ENCODE measurements at regions not wholly inside any gene's neighbourhood (a gene's known extent, or its start where the extent isn't known, plus 50 kb on each side); places are given as distances from the start of the nearest gene placed in this dataset.
"Not testable (repeated sequence)": the region's sequence is repeated elsewhere in the genome, so short reads cannot be mapped to it uniquely, and the experiment has no call there.

DNA sequence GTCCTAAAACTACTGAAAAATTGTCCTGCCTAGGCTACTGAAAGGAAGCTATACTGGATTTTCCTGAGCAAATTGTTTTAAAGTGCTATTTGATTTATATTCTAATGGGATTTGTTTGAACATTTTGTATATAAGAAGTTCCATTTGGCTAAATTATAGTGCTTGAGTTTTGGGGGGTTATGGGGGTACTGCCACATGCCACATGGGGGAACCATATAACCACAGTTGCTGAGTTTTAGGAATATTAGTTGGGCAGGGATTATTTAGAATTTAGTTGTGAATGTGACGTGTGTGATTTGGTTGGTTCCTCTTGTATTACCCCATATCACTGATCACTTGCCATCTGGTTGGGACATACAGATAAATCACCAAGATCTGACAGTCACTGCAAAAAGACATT, 224.5 kb upstream of the TAPT1 start:
- DNase-seq (ENCODE audit: extremely low read depth, low read depth) = no peak

DNA sequence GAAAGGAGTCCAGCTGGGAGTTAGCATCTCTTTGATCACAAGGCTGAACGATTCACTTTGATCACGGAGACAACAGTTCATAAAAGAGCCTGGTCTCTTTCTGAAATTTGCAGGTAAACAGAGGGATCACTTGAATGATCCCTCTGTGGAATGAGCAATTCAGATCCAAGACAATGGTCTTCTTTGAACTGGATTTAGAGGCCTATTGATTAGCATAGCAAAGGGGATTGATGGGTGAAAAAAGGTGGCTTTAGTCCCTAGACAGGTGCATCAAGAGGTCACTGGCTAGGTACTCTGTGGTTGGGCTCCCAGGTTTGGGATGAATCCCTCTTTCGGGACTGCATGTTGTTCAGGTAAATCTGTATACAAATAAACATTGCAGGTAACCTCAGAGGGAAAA, 223.8 kb upstream of the TAPT1 start:
- no peak for DNase-seq (ENCODE audit: extremely low read depth, low read depth)

DNA sequence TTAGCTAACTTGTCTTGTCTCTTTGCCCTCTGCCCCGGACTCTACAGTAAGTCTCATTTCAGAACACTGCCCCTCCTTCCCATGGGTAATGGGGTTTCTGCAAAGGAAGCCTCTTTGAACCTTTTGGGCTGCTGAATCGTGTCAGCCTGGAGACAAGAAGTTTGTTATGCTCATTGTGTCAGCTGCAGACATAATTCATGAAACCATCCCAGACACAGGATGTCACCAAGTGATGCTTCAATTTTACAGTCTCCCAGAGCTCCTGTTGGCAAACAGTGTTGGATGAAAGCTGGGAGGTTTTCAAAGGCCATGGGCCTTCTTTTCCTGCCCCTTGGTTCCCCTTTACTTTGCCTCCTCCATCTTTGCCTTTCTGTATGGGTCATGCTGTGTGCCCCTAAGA, 223.1 kb upstream of the TAPT1 start:
- DNase-seq (ENCODE audit: extremely low read depth, low read depth) = no peak

DNA sequence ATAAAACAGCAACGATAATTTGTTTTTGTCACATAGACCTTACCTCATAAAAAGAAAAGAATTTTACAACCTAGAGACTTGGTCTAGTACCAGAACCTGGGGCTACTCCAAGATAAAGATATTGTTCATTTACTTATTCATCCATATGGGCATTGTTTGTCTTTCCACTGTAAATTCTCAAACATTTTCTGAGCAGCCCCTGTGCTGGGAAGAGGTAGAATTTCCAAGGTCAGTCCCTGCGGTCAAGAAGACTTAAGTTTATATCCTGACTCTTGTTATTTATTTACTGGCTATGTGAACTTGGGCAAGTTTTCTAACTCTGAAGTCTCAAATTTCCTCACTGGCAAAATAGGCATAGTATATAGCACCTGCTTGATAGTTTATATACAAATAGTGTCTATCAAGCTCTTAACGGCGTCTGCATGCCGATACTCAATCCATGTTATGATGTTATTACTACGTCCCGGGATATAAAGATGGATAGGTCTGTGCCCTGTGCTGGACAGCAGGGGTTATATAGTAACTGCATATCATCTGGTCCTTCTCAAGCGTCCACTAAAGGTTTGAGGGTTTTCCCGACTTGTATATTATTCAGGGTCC, 222.1 kb upstream of the TAPT1 start:
- no peak for DNase-seq (ENCODE audit: extremely low read depth, low read depth)

DNA sequence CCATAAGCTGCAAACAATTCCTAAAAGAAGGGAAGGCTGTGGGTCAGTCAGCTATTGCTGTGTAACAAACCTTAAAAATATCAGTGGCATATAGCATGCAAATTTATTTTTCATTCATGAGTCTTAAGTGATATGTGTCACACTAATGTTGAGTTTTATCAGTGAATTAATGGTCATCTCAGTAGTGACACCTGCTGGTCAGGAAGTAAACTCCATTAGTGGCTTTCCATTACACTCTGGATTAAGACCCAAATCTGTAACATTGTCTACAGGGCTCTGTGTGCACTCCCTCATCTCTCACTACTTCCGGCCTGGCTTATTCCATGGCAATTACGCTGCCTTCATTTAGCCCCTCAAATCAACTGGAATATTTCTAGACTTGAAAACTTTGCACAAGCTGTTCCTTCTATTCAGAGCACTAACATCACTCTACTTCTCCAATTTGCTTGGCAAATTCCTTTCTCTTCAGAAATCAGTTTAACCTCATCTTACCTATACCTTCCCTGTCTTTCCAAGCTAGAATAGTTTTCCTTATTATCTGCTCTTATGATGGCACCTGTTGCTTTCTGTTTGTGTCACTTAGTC, 217.3 kb upstream of the TAPT1 start:
- peak; percentile 3 for DNase-seq (ENCODE audit: extremely low read depth, low read depth)

DNA sequence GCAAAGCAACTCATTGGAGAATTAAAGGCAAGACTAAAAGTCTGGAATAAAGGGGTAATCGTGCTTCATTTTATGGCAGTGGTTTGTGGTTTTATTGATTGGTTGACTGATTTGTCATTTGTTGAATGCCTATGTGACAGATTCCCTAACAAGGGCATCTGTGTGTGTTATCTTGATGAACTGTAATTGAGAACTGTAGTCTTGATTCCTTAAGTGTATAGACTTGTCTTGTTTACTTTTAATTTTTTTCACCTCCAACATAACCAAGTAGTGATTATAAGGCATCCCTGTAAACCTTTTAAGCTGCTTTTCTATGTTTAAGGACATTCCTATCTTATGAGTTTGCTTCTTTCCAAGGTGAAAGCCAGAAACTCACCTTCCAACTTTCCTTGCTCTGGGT, 216.0 kb upstream of the TAPT1 start:
- no peak for DNase-seq (ENCODE audit: extremely low read depth, low read depth)

DNA sequence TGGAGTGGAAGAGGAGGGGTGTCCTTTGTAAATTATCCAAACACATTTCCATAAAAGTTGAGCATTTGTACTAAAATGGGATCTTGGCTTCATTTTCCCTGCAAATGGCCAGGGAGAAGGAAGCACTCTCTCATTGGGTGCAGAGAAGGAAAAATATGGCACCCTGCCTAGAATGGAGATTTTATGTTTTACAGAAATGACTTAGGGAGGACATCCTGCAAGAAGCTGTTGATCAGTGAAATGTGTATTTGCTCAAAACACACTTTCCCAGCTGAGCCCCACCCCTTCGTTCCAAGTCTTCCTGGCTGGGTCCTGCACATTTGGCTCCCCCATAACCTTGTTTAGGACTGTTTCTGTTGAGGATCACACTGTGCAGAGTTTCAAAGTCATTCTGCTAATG, 213.5 kb upstream of the TAPT1 start:
- DNase-seq (ENCODE audit: extremely low read depth, low read depth) = no peak

DNA sequence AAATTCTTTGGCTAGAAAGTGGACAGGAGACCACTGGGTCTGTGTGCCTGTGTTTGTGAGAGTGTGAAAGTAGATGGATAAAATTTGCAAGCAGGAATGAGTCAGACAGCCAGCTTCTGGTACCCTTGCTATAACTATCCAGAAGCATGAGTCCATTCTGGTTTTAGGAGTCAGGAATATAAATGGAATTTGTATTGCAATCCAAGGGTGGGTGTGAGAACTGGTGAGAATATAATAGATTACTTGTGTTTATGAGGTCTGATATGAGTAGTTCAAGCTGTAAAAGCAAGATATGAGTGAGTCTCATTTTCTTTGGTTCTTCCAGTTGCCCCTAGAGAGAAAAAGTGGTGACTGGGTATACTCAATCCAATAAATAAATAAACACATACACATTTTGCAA, 212.7 kb upstream of the TAPT1 start:
- DNase-seq (ENCODE audit: extremely low read depth, low read depth) = no peak

DNA sequence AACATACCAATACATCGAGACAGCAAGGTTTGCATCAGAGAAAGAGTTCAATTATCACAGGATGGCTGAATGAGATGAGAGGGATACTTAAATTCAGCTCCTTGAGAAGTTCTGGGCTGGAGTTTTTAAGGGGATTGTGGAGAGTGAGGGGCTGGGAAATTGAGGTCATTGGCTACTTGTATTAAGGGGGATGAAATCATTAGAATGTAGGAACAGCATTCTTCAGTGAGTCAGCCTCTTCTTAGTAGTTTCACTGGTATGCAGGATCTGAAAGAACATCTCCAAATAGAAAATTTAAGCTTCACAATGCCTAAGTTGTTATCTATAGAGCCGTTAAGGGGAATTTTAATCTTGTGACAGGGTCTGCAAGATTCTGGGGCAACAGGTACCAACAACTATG, 211.6 kb upstream of the TAPT1 start:
- no peak for DNase-seq (ENCODE audit: extremely low read depth, low read depth)

DNA sequence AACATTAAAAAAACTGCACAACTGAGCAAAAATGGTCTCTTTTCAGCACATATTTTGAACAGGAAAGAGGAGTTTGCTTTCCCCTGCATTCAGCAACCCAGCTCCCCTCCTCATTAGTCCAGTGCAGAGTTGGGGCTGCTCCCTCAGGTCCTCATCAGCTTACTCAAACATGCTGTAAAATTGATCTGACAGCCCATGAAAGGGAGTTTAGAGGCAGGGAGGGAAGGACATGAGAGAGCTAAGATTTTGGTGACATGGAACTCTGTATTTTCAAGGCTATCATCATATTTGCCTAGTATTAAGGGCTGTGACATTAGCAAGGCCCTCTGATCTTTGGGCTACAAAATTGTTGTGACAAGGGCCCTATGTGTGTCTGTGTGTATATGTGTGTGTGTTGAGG, 205.6 kb upstream of the TAPT1 start:
- no peak for DNase-seq (ENCODE audit: extremely low read depth, low read depth)

DNA sequence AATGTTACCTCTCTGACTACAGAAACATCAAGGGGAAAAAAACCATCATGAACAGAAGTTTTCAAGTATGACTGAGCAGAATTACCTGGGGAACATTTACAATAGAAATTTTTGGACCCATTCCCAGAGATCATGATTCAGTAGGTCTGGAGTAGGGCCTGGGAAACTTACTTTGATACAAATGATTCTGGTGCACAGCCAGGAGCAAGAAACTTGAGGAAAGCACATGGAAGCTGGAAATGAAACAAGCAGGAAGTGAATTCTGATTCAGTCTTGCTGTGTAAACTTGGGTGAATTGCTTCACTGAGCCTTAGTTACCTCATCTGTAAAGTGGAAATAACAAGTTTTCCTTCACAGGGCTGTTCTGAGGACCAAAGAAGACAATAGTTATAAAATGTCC, 192.5 kb upstream of the TAPT1 start:
- no peak for DNase-seq (ENCODE audit: extremely low read depth, low read depth)

DNA sequence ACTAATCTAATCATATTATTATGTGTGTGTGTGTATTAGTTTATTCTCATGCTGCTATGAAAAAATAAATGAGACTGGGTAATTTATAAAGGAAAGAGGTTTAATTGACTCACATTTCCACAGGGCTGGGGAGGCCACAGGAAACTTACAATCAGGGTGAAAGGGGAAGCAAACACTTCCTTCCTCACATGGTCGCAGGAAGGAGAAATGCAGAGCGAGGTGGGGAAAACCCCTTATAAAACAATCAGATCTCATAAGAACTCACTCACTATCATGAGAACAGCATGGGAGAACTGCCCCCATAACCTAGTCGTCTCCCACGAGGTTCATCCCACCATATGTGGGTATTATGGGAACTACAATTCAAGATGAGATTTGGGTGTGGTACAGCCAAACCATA, 190.9 kb upstream of the TAPT1 start:
- DNase-seq (ENCODE audit: extremely low read depth, low read depth) = no peak

DNA sequence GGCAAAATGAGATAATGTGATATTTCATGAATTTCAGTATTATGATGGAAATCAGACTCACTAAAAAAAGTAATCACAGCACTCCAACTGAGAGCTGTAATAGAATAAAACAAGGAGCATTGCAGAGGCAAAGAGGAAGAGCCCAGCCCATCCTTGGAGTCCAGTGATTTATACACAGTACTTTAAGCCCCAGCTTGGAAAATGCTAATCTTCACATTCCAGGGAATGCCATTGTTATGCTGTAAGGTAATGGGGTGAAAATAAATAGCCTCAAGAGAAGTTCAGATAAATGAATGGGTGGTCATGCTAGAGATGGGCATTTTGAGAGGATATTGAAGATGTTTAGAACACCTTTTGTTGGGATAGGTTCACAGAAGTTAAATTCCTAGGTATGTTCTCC, 190.3 kb upstream of the TAPT1 start:
- no peak for DNase-seq (ENCODE audit: extremely low read depth, low read depth)

DNA sequence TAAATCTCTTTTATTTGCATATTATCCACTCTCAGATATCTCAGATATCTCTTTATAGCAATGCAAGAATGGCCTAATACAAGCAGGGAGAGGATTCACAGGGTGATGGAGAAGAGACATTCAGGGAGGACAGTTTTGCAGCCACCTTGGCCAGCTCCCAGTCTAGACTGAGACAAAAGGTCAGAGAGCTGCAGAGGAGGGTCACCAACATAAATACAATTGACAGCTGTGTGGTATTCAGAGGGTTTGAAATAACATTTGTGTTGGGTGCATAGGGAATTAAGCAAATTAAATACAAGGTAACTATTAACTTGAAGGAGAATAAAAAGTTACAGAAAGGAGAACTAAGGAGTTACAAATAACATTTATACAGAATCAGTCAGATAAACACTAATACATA, 189.5 kb upstream of the TAPT1 start:
- no peak for DNase-seq (ENCODE audit: extremely low read depth, low read depth)

DNA sequence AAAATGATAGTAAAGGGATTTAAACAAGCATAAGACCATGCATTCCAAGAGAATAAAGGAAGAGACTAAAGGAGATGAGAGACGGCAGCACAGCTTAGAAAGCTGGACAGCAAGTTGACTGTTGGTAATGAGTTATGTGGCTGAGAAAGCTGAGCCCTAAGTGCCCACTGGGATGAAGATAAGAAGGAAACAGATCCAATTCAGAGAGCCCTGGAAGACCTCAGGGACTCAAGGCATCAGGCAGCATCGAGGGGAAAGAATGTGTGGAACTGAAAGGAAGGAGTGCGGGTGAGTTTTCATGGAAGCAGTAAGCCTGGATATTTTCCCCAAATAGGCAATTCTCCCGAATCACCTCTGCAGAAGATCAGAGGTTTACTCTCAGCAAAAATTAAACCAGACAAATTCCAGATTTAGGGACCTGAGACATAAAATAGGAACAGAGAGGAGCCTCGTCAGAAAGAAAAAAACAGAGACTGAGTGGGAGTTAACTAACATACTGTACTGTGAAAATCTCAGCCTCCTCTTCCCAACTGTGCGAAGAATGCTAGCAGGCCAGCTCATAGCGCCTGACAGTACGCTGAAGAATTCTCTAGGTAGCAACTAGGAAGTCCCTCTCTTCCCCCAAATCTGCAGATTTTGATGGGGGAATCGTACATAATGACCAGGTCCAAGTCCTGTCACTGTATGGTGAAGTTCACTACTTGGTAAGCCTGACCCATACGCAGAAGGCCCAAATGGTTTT, 187.7 kb upstream of the TAPT1 start:
- no peak for DNase-seq (ENCODE audit: extremely low read depth, low read depth)

DNA sequence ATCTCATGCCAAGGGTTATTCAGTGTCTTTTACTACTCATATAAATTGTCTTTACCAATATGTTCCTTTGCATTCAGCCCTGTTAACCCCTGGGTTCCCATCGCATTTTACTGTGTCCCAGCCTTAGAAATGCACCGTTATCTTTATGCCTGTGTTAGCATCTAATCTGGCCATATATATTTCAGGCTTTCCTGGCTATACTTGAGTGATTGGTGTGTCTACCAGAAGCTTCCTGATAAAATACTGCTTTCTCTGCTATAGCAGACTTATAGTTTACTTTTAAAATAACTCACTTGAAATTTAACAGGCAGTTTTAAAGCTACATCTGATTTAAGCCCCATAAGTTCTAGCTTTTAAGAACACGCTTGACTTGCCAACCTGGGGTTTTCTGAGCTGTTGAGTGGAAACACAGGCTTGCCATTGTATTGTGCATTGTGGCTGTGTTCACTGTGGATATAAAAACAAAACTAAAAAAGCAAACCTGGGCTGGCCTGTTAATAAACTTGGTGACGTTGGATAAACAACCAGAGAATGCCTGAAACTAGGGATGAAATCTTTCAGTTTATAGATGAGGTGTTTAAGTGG, 185.3 kb upstream of the TAPT1 start:
- no peak for DNase-seq (ENCODE audit: extremely low read depth, low read depth)

DNA sequence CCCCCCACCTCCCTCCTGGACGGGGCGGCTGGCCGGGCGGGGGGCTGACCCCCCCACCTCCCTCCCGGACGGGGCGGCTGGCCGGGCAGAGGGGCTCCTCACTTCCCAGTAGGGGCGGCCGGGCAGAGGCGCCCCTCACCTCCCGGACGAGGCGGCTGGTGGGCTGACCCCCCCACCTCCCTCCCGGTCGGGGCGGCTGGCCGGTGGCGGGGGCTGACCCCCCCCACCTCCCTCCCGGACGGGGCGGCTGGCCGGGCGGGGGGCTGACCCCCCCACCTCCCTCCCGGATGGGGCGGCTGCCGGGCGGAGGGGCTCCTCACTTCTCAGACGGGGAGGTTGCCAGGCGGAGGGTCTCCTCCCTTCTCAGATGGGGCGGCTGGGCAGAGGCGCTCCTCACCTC, 166.9 kb upstream of the TAPT1 start:
- not testable (repeated sequence) for DNase-seq (ENCODE audit: extremely low read depth, low read depth)

DNA sequence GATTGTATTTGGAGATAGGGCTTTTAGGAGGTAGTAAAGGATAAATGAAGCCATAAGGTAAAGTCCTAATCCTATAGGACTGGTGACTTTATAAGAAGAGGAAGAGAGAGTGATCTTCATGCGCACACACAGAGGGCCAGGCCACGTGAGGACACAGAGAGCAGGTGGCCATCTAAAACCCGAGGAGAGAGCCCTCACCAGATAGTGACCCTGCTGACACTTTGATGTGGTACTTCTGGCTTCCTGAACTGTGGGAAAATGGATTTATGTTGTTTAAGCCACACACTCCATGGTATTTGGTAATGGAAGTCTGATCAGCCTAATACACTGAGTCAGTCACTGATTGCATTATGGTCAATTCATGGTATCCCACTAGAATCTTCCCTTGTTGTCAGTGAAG, 164.9 kb upstream of the TAPT1 start:
- no peak for DNase-seq (ENCODE audit: extremely low read depth, low read depth)

DNA sequence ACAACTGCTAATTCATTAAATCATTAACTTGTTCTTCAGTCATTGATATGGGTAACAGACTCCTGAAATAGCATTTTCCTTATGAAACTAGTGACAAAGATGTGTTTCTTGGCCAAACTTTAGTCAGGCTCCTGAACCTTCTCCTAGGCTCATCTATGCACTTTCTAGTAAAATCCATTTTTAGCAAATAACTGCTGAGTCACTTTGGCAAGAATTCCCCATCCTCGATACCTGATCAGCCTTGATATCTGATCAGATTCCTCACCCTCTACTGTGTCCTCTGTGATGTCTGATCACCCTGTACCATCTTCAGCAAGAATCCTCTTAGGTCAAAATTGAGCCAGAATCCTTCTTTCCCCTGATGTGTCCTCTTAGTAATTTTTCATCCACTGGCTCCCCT, 161.2 kb upstream of the TAPT1 start:
- no peak for DNase-seq (ENCODE audit: extremely low read depth, low read depth)

DNA sequence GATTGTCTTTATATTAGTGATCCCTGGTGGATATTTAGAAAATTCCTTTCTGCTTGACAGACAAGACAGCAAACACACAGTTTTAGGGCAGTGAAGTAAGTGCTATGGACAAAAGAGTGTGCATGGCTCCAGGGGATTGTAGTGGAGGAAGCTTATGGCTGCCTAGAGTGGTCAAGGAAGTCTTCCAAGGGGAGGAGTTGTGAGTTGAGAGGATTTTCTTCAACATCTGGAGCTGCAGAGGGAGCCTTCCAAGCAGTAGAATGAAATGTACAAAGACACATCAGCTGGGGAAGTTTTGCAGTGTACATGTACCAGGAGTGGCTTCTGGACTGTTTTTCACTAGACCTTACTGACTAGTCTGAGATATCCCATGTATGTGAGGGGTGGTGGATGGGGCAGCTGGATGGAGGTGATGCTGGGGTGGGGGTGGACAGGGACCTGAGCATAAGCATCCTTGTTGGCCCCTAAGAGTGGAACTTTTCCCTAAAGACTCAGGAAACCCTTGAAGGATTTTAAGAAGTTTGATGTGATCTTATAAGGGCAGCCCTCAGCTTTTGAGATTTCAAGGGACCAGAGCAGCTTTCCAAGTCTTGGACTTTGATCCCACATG, 160.5 kb upstream of the TAPT1 start:
- no peak for DNase-seq (ENCODE audit: extremely low read depth, low read depth)

DNA sequence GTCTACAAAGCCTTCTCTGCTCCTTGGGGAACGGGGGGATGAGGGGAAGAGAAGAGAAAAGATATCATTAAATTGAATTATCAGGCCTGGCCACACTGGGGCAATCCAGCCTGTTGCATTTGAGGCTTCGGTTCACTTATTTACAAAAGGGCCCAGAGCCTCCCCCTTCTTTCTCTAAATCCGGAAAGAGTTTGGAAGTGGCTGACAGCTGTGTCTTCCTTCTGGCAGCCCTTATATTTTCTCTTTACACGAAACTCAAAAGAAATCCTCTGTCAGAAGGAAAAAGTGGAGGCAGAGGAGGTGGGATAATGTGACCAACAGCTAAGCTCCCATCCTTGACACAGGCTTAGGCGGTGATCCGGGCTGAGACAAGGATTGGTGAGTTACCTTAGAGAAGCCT, 158.3 kb upstream of the TAPT1 start:
- no peak for DNase-seq (ENCODE audit: extremely low read depth, low read depth)

DNA sequence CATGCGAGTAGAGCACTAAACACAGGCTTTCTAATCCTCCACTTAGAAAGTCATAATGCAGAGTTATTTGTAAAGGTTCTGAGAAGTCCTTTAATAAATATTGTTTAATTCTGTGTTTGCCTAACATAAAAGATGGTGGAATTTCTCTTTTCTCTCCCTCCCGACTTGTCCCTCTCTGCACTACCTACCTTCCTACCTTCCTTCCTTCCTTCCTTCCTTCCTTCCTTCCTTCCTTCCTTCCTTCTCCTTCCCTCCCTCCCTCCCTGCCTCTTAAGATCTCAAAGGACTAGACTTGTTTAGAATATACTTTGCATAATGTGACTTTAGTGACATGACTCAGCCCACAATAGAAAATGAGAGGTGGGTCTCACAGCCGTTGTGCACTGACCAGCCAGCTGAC, 156.3 kb upstream of the TAPT1 start:
- DNase-seq (ENCODE audit: extremely low read depth, low read depth) = no peak
